Mucosa of descending colon (tissue), 3 donors: ENCODE measurements at regions not wholly inside any gene's neighbourhood (a gene's known extent, or its start where the extent isn't known, plus 50 kb on each side); places are given as distances from the start of the nearest gene placed in this dataset.

Source experiments
- ATAC-seq: fragments of 200-7000 bp; cut with Tn5 transposase; one replicate; pipeline ENCODE4 v1.9.1; 2020; ENCODE audit warnings: mild to moderate bottlenecking, moderate library complexity
- DNase-seq, 3 donors: peaks; one replicate each; pipeline ENCODE4 v3.0.0-alpha.2; 2020
- H3K36me3 ChIP-seq: fragments of 200-600 bp; one replicate; pipeline ENCODE4 v1.8.0; 2021; ENCODE audit warnings: low read depth, mild to moderate bottlenecking
- H3K4me1 ChIP-seq: fragments of 200-600 bp; one replicate; pipeline ENCODE4 v1.8.0; 2021; ENCODE audit warnings: low read depth, mild to moderate bottlenecking
- H3K4me3 ChIP-seq: fragments of 200-600 bp; one replicate; pipeline ENCODE4 v1.8.0; 2021; ENCODE audit warnings: mild to moderate bottlenecking
- H3K9me3 ChIP-seq: fragments of 200-600 bp; one replicate; pipeline ENCODE4 v1.8.0; 2021; ENCODE audit warnings: mild to moderate bottlenecking
- intact Hi-C, 2 donors: fragments of 100-400 bp; cut with DNase I in 1 of 2; cut with micrococcal nuclease in 1 of 2; formaldehyde crosslinking; loops; one replicate each; pipeline versions ENCODE4 v1.11.0 to v1.11.1; 2022; cut with DNase I, micrococcal nuclease
- TF ChIP-seq, protein P1 (sequence below): fragments of 200-600 bp; IDR thresholded peaks from one replicate; pipeline ENCODE4 v1.8.0; 2022; ENCODE audit warnings: antibody characterized with exemption, mild to moderate bottlenecking
- donor health status: DM: no; HTN: no; CAD: no; lungs with moderate emphysema.
- donor health status: DM: no; HTN: no; CAD: no.
- donor health status: DM: no; HTN: yes; CAD: no.

DNA sequence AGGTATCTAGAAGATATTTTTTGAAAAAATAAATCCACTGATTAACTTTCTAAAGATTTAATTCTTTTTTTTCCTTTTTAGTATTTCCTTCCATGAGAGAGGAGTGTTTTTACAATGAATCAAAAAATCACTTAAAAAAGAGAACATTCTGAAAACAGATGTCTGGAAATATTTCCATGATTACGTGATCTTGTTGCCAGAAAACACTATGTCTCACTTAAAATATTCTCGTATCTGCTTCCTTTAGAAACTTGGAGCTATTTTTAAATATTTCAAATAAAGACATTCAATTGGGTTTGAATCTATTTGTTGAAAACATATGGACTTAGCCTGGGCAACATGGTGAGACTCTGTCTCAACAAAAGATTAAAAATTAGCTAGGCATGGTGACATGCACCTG is 232.8 kb upstream of the RASGEF1B start:
- Histone ChIP-seq H3K4me3 (no peak overlapping the region), H3K4me1 (no peaks in the 10 kb centered on the region), H3K9me3 (no peaks in the 10 kb centered on the region), H3K36me3 (no peaks in the 10 kb centered on the region)
- DNase-seq (no peak), ATAC-seq (no peak)
- TF ChIP-seq, protein P1, sequence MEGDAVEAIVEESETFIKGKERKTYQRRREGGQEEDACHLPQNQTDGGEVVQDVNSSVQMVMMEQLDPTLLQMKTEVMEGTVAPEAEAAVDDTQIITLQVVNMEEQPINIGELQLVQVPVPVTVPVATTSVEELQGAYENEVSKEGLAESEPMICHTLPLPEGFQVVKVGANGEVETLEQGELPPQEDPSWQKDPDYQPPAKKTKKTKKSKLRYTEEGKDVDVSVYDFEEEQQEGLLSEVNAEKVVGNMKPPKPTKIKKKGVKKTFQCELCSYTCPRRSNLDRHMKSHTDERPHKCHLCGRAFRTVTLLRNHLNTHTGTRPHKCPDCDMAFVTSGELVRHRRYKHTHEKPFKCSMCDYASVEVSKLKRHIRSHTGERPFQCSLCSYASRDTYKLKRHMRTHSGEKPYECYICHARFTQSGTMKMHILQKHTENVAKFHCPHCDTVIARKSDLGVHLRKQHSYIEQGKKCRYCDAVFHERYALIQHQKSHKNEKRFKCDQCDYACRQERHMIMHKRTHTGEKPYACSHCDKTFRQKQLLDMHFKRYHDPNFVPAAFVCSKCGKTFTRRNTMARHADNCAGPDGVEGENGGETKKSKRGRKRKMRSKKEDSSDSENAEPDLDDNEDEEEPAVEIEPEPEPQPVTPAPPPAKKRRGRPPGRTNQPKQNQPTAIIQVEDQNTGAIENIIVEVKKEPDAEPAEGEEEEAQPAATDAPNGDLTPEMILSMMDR = no peak
- intact Hi-C loops = no loop called here

DNA sequence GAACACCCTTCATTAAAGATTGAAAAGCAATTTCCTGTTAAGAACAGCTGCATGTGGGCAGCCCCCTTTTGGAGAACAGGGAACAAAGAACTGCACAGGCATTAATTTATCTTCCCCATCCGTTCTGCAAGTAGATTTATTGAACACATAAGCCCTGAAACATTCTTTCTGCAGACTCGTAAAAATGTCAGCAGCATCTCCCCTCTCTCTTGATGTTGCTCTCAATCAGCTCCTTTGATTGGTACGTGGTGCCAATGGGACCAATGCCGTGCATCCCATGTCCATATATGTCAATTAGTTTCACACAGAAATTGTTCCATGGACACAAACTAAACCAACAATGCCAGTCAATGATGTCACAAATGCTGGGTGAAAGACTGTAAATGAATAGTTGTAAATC is 228.5 kb upstream of the RASGEF1B start:
- ATAC-seq (no peak), DNase-seq (no peak)
- H3K36me3 ChIP-seq = no peaks in the 10 kb centered on the region
- H3K4me1 ChIP-seq = no peaks in the 10 kb centered on the region
- intact Hi-C loops = no loop called here
- no peak overlapping the region for H3K4me3 ChIP-seq
- TF ChIP-seq, protein P1 = no peak
- no peaks in the 10 kb centered on the region for H3K9me3 ChIP-seq

DNA sequence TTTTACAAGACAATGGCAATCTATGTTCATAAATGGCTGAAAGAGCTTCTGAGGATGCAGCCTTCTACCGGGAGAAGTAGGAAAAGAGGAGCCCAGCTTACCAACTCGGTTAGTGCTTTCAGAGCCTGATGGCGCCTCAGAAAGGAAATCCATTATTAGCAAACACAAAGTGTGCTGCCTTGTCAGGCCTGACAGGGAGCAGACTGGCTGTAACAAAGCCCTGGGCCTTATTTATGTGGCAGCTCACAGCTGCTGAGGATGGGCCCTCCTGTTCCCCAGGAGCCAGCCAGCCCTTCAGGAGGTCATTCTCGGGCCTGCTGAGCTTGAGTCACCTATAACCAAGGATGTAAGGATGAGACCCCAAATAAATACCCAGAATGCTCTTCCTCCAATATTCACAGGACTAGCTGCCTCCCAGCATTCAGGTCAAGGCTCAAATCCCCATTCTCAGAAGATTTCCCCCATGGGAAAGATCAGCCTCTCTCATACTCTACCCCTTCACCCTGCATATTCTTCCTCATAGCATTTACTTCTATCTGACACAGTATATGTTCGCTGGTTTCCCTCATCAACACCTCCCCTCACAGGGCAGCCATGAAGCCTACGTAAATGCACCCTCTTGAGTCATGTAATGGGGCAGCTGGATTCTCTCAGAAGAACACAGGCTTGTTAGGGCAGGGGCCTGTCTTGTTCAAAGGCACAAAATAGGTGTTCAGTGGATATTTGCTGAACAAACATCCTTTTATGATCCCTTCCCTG is 227.0 kb upstream of the RASGEF1B start:
- DNase-seq (no peak), ATAC-seq (no peak)
- Histone ChIP-seq H3K36me3 (no peaks in the 10 kb centered on the region), H3K4me1 (no peaks in the 10 kb centered on the region), H3K4me3 (no peak overlapping the region), H3K9me3 (no peaks in the 10 kb centered on the region)
- TF ChIP-seq, protein P1 = no peak
- intact Hi-C loops = no loop called here

DNA sequence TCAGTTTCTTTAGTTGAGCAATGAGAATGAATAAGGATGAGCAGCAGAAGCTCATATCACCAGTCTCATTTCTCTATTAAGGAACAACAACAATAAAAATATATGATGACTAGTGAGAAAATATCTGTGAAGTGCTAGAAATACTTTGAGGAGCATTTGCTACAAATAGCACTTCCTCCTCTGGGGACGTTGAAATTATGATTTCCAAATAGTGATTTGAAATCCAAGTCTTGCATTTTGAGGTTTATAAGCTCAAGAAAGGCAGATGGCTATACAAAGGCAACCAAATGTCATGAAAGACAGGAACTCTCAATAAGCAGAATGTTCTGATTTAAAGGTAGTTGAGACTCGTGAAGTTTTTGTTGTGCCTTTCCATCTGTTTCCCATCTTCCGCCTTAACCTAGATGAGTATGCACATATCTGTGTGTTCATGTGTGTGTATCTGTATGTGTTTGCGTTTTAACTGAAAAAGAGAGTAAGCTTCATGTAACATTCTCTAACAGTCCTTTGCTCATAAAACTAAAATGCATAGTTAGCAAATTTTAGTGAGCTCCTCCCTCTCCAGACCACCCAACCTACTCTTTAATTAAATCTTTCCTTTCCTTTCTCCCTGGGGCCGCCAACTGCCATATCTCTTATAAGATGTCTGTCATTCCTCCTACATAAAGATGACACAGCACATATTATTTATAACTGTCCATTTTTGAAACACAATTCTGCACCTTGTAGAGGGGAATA is 222.6 kb upstream of the RASGEF1B start:
- TF ChIP-seq, protein P1 = no peak
- intact Hi-C loops = no loop called here
- H3K9me3 ChIP-seq = no peaks in the 10 kb centered on the region
- no peak for ATAC-seq
- no peaks in the 10 kb centered on the region for H3K4me1 ChIP-seq
- no peak for DNase-seq
- no peak overlapping the region for H3K4me3 ChIP-seq
- H3K36me3 ChIP-seq = no peaks in the 10 kb centered on the region

DNA sequence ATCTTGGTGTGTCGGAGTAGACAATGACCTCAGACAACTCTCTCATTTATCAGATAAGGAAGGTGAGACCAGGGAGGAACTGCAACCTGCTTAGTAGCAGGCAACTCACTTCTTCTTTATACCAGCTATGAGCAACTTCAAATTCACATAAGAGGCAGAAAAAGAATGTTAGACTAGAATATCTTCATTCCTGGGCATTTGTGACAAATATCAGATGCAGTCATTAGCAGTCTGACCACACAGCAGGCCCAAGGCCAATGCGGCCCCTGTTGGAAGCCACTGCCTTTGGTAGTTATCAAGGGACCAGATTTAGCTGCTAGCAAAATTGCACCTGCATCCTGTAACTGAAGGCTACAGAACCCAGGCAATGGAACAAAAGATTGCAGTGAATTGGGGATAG is 219.2 kb upstream of the RASGEF1B start:
- no peaks in the 10 kb centered on the region for H3K9me3 ChIP-seq
- intact Hi-C loops = no loop called here
- no peak overlapping the region for H3K4me3 ChIP-seq

More for the DNA sequence above, 219.2 kb upstream of the RASGEF1B start:
- no peak for ATAC-seq
- TF ChIP-seq, protein P1 = no peak
- H3K4me1 ChIP-seq = no peaks in the 10 kb centered on the region
- no peaks in the 10 kb centered on the region for H3K36me3 ChIP-seq
- DNase-seq = no peak
